ENCODE measurements at regions not wholly inside any gene's neighbourhood (a gene's known extent, or its start where the extent isn't known, plus 50 kb on each side); places are given as distances from the start of the nearest gene placed in this dataset.

- H3K9me3 Mint-ChIP-seq, result no peaks in the 10 kb centered on the region
- H3K36me3 Mint-ChIP-seq, result no peaks in the 10 kb centered on the region
- no peak overlapping the region for H3K4me3 Mint-ChIP-seq
- 96% methylated on average over 2 of the region's 2 CpGs for WGBS (ENCODE audit: insufficient coverage)
- no peaks in the 10 kb centered on the region for H3K9me3 ChIP-seq (ENCODE audit: control insufficient read depth, insufficient read depth, low read length)
- H3K27me3 Mint-ChIP-seq (ENCODE audit: low read depth in 2 of 2), result peaks cover 0 to 5% of the 10 kb centered on the region in 2 donors
- peaks cover 74 to 82% of the 10 kb centered on the region in 2 donors for H3K4me1 Mint-ChIP-seq
- H3K4me1 ChIP-seq (ENCODE audit: control insufficient read depth, insufficient read depth, low read length), result peaks cover 49% of the 10 kb centered on the region
- no peak for TF ChIP-seq CTCF (IDR thresholded peaks at IDR 0.05)
- no peaks in the 10 kb centered on the region for H3K36me3 ChIP-seq (ENCODE audit: control insufficient read depth, insufficient read depth, low read length)
- no peak overlapping the region for H3K4me3 ChIP-seq (ENCODE audit: low read length)
- no peak for ATAC-seq
- no peak for DNase-seq
- H3K27ac Mint-ChIP-seq, result no peak overlapping the region
- intact Hi-C loops (cut with micrococcal nuclease), result no loop called here
- no peaks in the 10 kb centered on the region for H3K27me3 ChIP-seq (ENCODE audit: control insufficient read depth, insufficient read depth, low read length)
- H3K27ac ChIP-seq (ENCODE audit: low read length), result no peak overlapping the region
Observed at GRCh38 chr1:168390271-168390670, 109.6 kb downstream of the TBX19 start.

- ATAC-seq, result peak in 1 of 3 donors; percentile 34
- peaks cover 42% of the 10 kb centered on the region for H3K4me1 ChIP-seq (ENCODE audit: control insufficient read depth, insufficient read depth, low read length)
- intact Hi-C loops (cut with micrococcal nuclease), result no loop called here
- H3K9me3 Mint-ChIP-seq, result no peaks in the 10 kb centered on the region
- no peaks in the 10 kb centered on the region for H3K36me3 ChIP-seq (ENCODE audit: control insufficient read depth, insufficient read depth, low read length)
- no peaks in the 10 kb centered on the region for H3K9me3 ChIP-seq (ENCODE audit: control insufficient read depth, insufficient read depth, low read length)
- H3K27me3 Mint-ChIP-seq (ENCODE audit: low read depth in 2 of 2), result peaks cover 0 to 6% of the 10 kb centered on the region in 2 donors
- 49% methylated on average over 5 of the region's 5 CpGs for WGBS (ENCODE audit: insufficient coverage)
- peak overlapping the region; percentile 90 for H3K27ac Mint-ChIP-seq
- no peaks in the 10 kb centered on the region for H3K36me3 Mint-ChIP-seq
- H3K4me1 Mint-ChIP-seq, result peaks cover 59 to 68% of the 10 kb centered on the region in 2 donors
- no peaks in the 10 kb centered on the region for H3K27me3 ChIP-seq (ENCODE audit: control insufficient read depth, insufficient read depth, low read length)
- H3K27ac ChIP-seq (ENCODE audit: low read length), result peak overlapping the region; percentile 74
- peak overlapping the region; percentile 85 for H3K4me3 Mint-ChIP-seq
- DNase-seq, result peak in 1 of 2 donors; percentile 14
- TF ChIP-seq CTCF (IDR thresholded peaks at IDR 0.05), result no peak
- no peak overlapping the region for H3K4me3 ChIP-seq (ENCODE audit: low read length)
Observed at GRCh38 chr1:168387781-168388760, 107.4 kb downstream of the TBX19 start.

- H3K4me3 Mint-ChIP-seq, result peak overlapping the region; percentile 85
- intact Hi-C loops (cut with micrococcal nuclease), result no loop called here
- H3K27ac Mint-ChIP-seq, result peak overlapping the region; percentile 90
Observed at GRCh38 chr1:168386949-168387586, 106.4 kb downstream of the TBX19 start.

More at GRCh38 chr1:168386949-168387586, 106.4 kb downstream of the TBX19 start:
- 36% methylated on average over 23 of the region's 25 CpGs for WGBS (ENCODE audit: insufficient coverage)
- TF ChIP-seq CTCF (IDR thresholded peaks at IDR 0.05), result no peak
- H3K4me1 ChIP-seq (ENCODE audit: control insufficient read depth, insufficient read depth, low read length), result peaks cover 32% of the 10 kb centered on the region
- ATAC-seq (peak; percentile 54 to 82 (median 80)), DNase-seq (peak; percentile 63 to 86)
- H3K36me3 Mint-ChIP-seq, result no peaks in the 10 kb centered on the region
- peaks cover 0 to 6% of the 10 kb centered on the region in 2 donors for H3K27me3 Mint-ChIP-seq (ENCODE audit: low read depth in 2 of 2)
- peak overlapping the region; percentile 74 for H3K27ac ChIP-seq (ENCODE audit: low read length)
- no peaks in the 10 kb centered on the region for H3K27me3 ChIP-seq (ENCODE audit: control insufficient read depth, insufficient read depth, low read length)
- H3K36me3 ChIP-seq (ENCODE audit: control insufficient read depth, insufficient read depth, low read length), result no peaks in the 10 kb centered on the region
- no peak overlapping the region for H3K4me3 ChIP-seq (ENCODE audit: low read length)
- H3K4me1 Mint-ChIP-seq, result peaks cover 49 to 57% of the 10 kb centered on the region in 2 donors
- H3K9me3 Mint-ChIP-seq, result no peaks in the 10 kb centered on the region
- no peaks in the 10 kb centered on the region for H3K9me3 ChIP-seq (ENCODE audit: control insufficient read depth, insufficient read depth, low read length)

Data from natural killer cell (primary cell).